ENCODE measurements at regions not wholly inside any gene's neighbourhood (a gene's known extent, or its start where the extent isn't known, plus 50 kb on each side); places are given as distances from the start of the nearest gene placed in this dataset.

DNA sequence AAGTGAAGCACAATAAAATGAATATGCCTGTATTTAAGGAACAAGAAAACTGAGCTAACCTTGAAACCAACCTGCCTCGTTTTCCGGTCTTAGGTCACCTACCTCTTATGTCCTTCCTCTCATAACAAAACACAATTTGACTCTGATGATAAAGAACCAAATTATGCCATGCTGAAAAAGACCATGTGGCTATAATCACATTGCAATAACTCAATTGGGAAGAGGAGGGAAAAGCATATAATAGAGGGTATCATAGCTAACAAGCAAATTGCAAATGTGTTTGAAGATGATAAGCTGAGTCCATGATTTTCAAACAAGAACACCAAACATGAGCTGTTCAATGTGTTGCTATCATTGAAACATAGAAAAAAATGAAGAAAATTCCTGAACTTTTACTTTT lies 260.8 kb downstream of the PLK2 start:
- Histone ChIP-seq H3K79me2 (ENCODE audit: low read length) (no peaks in the 10 kb centered on the region), H3K27ac (ENCODE audit: low read length) (no peak overlapping the region), H3K4me2 (ENCODE audit: low read depth, low read length) (no peak overlapping the region), H3K9me3 (replicated peaks; ENCODE audit: insufficient read depth, low read length) (no peaks in the 10 kb centered on the region), H3F3A (ENCODE audit: insufficient read depth, low read length) (no peaks in the 10 kb centered on the region), H3K4me3 (ENCODE audit: low read length) (no peak overlapping the region), H3K9ac (ENCODE audit: low read length) (no peak overlapping the region), H3K36me3 (replicated peaks; ENCODE audit: insufficient read depth, low read length) (no peaks in the 10 kb centered on the region), H3K4me1 (ENCODE audit: low read length) (no peaks in the 10 kb centered on the region), H3K27me3 (replicated peaks; ENCODE audit: insufficient read depth, low read length) (no peaks in the 10 kb centered on the region), H3K9me2 (replicated peaks; ENCODE audit: insufficient read depth, low read length) (no peaks in the 10 kb centered on the region), H4K20me1 (ENCODE audit: insufficient read depth, low read length) (no peaks in the 10 kb centered on the region), H2AFZ (ENCODE audit: low read length) (no peak overlapping the region)
- TF ChIP-seq, protein P1, sequence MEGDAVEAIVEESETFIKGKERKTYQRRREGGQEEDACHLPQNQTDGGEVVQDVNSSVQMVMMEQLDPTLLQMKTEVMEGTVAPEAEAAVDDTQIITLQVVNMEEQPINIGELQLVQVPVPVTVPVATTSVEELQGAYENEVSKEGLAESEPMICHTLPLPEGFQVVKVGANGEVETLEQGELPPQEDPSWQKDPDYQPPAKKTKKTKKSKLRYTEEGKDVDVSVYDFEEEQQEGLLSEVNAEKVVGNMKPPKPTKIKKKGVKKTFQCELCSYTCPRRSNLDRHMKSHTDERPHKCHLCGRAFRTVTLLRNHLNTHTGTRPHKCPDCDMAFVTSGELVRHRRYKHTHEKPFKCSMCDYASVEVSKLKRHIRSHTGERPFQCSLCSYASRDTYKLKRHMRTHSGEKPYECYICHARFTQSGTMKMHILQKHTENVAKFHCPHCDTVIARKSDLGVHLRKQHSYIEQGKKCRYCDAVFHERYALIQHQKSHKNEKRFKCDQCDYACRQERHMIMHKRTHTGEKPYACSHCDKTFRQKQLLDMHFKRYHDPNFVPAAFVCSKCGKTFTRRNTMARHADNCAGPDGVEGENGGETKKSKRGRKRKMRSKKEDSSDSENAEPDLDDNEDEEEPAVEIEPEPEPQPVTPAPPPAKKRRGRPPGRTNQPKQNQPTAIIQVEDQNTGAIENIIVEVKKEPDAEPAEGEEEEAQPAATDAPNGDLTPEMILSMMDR (IDR thresholded peaks at IDR 0.05; ENCODE audit: low read length), result no peak
- TF ChIP-seq EZH2phosphoT487 (IDR thresholded peaks at IDR 0.05; ENCODE audit: low read length), result no peak
- TF ChIP-seq EZH2 (optimal IDR thresholded peaks at IDR 0.05; ENCODE audit: low read depth, low read length), result no peak
- DNase-seq, result no peak

DNA sequence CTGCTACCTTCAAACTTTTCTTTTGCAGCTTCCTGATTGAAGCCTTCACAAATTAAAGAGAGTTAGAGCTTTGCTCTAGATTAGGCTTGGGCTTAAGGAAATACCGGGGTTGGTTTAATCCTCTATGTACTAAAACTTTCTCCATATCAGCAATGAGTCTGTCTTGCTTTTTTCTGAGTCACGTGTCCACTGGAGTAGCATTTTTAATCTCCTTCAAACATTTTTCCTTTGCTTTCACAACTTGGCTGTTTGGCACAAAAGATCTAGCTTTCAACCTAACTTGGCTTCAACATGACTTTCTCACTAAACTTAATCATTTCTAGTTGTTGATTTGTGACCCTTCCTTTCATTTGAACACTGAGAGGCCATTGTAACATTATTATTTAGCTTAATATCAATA lies 261.6 kb downstream of the PLK2 start:
- H4K20me1 ChIP-seq (ENCODE audit: insufficient read depth, low read length), result no peaks in the 10 kb centered on the region
- H3F3A ChIP-seq (ENCODE audit: insufficient read depth, low read length), result no peaks in the 10 kb centered on the region
- no peaks in the 10 kb centered on the region for H3K27me3 ChIP-seq (replicated peaks; ENCODE audit: insufficient read depth, low read length)
- no peak overlapping the region for H3K4me3 ChIP-seq (ENCODE audit: low read length)
- no peak overlapping the region for H3K27ac ChIP-seq (ENCODE audit: low read length)
- no peaks in the 10 kb centered on the region for H3K9me3 ChIP-seq (replicated peaks; ENCODE audit: insufficient read depth, low read length)
- no peaks in the 10 kb centered on the region for H3K9me2 ChIP-seq (replicated peaks; ENCODE audit: insufficient read depth, low read length)
- H2AFZ ChIP-seq (ENCODE audit: low read length), result no peak overlapping the region
- no peaks in the 10 kb centered on the region for H3K79me2 ChIP-seq (ENCODE audit: low read length)
- H3K4me2 ChIP-seq (ENCODE audit: low read depth, low read length), result no peak overlapping the region
- DNase-seq, result no peak
- no peaks in the 10 kb centered on the region for H3K4me1 ChIP-seq (ENCODE audit: low read length)
- no peaks in the 10 kb centered on the region for H3K36me3 ChIP-seq (replicated peaks; ENCODE audit: insufficient read depth, low read length)
- TF ChIP-seq, protein P1 (IDR thresholded peaks at IDR 0.05; ENCODE audit: low read length), result no peak
- TF ChIP-seq EZH2 (optimal IDR thresholded peaks at IDR 0.05; ENCODE audit: low read depth, low read length) (no peak), EZH2phosphoT487 (IDR thresholded peaks at IDR 0.05; ENCODE audit: low read length) (no peak)
- H3K9ac ChIP-seq (ENCODE audit: low read length), result no peak overlapping the region

DNA sequence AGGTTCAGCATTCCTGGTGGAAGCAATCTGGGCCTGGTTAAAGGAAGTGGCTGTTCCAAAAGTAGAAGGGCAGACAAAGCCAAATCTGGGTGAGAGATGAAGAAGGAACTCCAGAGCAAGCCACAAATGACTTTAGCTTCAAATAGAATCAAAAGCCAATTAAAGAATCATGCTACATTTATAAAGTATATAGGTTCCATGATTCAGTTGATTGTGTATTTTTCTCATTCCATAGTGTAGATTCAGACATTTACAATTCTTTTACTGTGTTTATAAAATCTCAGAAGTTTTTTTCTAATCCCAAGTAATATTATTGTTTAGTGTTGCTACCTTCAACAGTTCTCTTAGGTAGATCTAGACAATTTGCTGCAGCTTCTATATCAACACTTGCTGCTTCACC lies 262.0 kb downstream of the PLK2 start:
- no peak for DNase-seq
- Histone ChIP-seq H3K4me1 (ENCODE audit: low read length) (no peaks in the 10 kb centered on the region), H3K4me2 (ENCODE audit: low read depth, low read length) (no peak overlapping the region), H4K20me1 (ENCODE audit: insufficient read depth, low read length) (no peaks in the 10 kb centered on the region), H3K9ac (ENCODE audit: low read length) (no peak overlapping the region), H3K36me3 (replicated peaks; ENCODE audit: insufficient read depth, low read length) (no peaks in the 10 kb centered on the region), H3F3A (ENCODE audit: insufficient read depth, low read length) (no peaks in the 10 kb centered on the region), H3K4me3 (ENCODE audit: low read length) (no peak overlapping the region), H3K27me3 (replicated peaks; ENCODE audit: insufficient read depth, low read length) (no peaks in the 10 kb centered on the region), H3K79me2 (ENCODE audit: low read length) (no peaks in the 10 kb centered on the region), H2AFZ (ENCODE audit: low read length) (no peak overlapping the region), H3K27ac (ENCODE audit: low read length) (no peak overlapping the region), H3K9me2 (replicated peaks; ENCODE audit: insufficient read depth, low read length) (no peaks in the 10 kb centered on the region), H3K9me3 (replicated peaks; ENCODE audit: insufficient read depth, low read length) (no peaks in the 10 kb centered on the region)
- no peak for TF ChIP-seq EZH2 (optimal IDR thresholded peaks at IDR 0.05; ENCODE audit: low read depth, low read length)
- TF ChIP-seq, protein P1 (IDR thresholded peaks at IDR 0.05; ENCODE audit: low read length), result no peak
- TF ChIP-seq EZH2phosphoT487 (IDR thresholded peaks at IDR 0.05; ENCODE audit: low read length), result no peak

All from MM.1S (cell line).